GM18499 (cell line): ENCODE measurements at regions not wholly inside any gene's neighbourhood (a gene's known extent, or its start where the extent isn't known, plus 50 kb on each side); places are given as distances from the start of the nearest gene placed in this dataset.
"Not testable (repeated sequence)": the region's sequence is repeated elsewhere in the genome, so short reads cannot be mapped to it uniquely, and the experiment has no call there.

Experiments used
- ATAC-seq: cut with Tn5 transposase; IDR thresholded peaks from one replicate; pipeline ENCODE4 v1.9.1; 2021; ENCODE audit warnings: moderate number of reproducible peaks; ENCODE audit not compliant: insufficient read depth, unreplicated experiment

- no peak for ATAC-seq
Measured at GRCh38 chr7:110308791-110309190, 782.1 kb upstream of the LRRN3 start.

- ATAC-seq = no peak
Measured at GRCh38 chr7:110309941-110310340, 781.0 kb upstream of the LRRN3 start.

- no peak for ATAC-seq
Measured at GRCh38 chr7:110311556-110311955, 779.4 kb upstream of the LRRN3 start.

GRCh38 chr7:110317541-110318265 lies 773.2 kb upstream of the LRRN3 start:
- no peak for ATAC-seq

- not testable (repeated sequence) for ATAC-seq
Measured at GRCh38 chr7:110320285-110320684, 770.6 kb upstream of the LRRN3 start.

- no peak for ATAC-seq
Measured at GRCh38 chr7:110322796-110323195, 768.1 kb upstream of the LRRN3 start.

GRCh38 chr7:110326966-110327365 lies 764.0 kb upstream of the LRRN3 start:
- no peak for ATAC-seq

GRCh38 chr7:110336423-110336822 lies 754.5 kb upstream of the LRRN3 start:
- ATAC-seq = no peak

GRCh38 chr7:110337646-110338045 lies 753.3 kb upstream of the LRRN3 start:
- ATAC-seq = no peak

- no peak for ATAC-seq
Measured at GRCh38 chr7:110347081-110347480, 743.8 kb upstream of the LRRN3 start.

- no peak for ATAC-seq
Measured at GRCh38 chr7:110356438-110356837, 734.5 kb upstream of the LRRN3 start.

- no peak for ATAC-seq
Measured at GRCh38 chr7:110358028-110358427, 732.9 kb upstream of the LRRN3 start.

- no peak for ATAC-seq
Measured at GRCh38 chr7:110371709-110372108, 719.2 kb upstream of the LRRN3 start.

- ATAC-seq = no peak
Measured at GRCh38 chr7:110372685-110373084, 718.2 kb upstream of the LRRN3 start.

- ATAC-seq = no peak
Measured at GRCh38 chr7:110373416-110373815, 717.5 kb upstream of the LRRN3 start.

- ATAC-seq = no peak
Measured at GRCh38 chr7:110373859-110374258, 717.1 kb upstream of the LRRN3 start.

GRCh38 chr7:110375068-110375467 lies 715.9 kb upstream of the LRRN3 start:
- no peak for ATAC-seq

- no peak for ATAC-seq
Measured at GRCh38 chr7:110382736-110383135, 708.2 kb upstream of the LRRN3 start.

- ATAC-seq = no peak
Measured at GRCh38 chr7:110386006-110386405, 704.9 kb upstream of the LRRN3 start.

- ATAC-seq = no peak
Measured at GRCh38 chr7:110386913-110387312, 704.0 kb upstream of the LRRN3 start.

- no peak for ATAC-seq
Measured at GRCh38 chr7:110387689-110388088, 703.2 kb upstream of the LRRN3 start.

- ATAC-seq = no peak
Measured at GRCh38 chr7:110388457-110388856, 702.5 kb upstream of the LRRN3 start.

GRCh38 chr7:110396021-110396420 lies 694.9 kb upstream of the LRRN3 start:
- no peak for ATAC-seq
